ENCODE measurements at regions not wholly inside any gene's neighbourhood (a gene's known extent, or its start where the extent isn't known, plus 50 kb on each side); places are given as distances from the start of the nearest gene placed in this dataset.
A peak's percentile ranks its signal among the peaks of the same experiment; 100 is the strongest.

DNA sequence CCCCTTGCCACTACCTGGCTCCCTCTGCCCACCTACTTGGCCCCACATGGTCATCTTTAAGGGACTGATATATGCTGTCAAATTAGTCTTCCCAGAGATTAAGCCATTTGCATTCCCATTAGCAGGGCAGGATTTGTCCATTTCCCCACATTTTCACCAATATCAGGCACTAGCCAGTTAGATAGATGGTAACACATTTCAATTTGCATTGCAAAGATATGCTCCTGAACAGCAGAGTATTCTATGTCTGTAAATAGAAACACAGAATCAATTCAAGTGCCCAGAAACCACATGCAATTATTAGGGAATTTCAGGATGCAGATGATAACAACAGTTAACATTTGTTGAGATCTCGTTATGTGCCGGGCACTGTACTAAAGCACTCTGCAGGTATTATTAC, 92.6 kb upstream of the IL12B start:
- no peak for DNase-seq

DNA sequence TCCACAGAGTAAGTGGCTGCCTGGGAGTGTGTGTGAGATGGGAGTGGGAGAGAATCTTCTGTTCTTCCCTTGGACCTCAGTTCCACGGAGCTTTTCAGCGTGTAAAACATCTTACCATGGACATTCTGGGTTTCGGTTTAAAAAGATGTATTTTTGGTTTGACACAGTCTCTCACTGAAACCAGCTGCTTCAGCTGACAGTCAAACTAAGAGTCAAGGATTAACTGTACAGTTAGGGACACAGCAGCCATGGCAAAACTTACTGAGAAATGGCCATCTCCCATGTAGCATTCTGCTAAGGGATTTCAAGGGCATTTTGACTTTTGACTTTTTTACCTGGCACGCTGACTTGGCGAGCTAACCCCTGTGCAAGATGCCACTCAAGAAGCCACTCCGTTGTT, 93.8 kb upstream of the IL12B start:
- no peak for DNase-seq

DNA sequence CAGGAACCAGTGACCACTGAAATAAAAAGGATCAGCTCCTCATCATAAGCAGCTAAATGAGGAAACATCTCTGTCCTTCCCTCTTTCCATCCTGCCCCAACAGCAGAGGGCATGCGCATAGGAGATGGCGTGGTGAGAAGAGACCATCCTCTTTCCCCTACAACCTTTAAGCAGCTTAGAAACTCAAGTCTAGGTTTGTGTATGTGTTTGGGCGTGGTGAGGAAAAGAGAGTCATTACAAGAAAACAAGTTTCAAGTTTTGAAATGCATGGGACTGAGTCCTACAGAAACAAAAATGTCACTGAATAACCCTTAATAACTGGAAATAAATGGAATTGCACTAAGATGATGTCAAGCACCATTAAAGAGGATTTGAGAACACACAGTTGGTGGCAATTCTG, 96.4 kb upstream of the IL12B start:
- no peak for DNase-seq

DNA sequence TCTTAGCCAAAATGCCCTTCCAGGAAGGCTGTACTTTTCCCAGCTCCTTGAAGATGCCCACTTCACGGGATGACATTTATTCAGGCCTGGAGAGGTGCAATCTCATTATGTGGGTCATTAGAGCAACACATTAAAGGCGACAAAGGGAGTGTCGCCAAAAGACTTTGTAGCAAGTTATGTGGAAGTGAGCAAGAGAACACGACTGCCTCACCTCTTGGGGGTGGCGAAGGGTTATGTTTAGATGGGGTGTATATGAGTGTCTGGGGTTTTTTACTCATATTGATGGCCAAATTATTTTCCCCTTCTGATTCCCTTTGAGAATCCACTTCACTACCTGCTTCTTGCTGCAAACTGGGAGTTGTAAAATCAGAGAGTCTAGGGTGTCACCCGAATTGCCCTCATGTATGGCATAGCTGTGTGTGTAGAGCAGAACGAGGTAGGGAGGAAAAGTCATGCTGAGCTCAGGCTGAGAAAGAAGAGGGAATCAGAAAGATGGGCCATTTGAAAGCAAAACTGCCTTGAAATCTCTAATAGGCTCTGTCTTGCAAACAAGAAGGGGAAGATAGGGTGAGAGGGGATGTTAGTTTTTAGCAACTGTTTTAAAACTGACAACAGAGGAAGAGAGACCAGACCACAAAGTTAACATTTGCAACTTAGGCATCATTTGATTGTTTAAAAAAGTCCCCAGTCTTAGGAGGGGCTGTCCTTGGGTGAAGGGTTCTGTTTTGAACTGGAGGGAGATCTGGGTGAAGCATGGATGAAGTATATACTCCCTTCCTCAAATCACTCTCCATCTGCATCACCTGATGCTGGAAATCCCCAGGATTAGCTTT, 97.1 kb upstream of the IL12B start:
- no peak for DNase-seq

DNA sequence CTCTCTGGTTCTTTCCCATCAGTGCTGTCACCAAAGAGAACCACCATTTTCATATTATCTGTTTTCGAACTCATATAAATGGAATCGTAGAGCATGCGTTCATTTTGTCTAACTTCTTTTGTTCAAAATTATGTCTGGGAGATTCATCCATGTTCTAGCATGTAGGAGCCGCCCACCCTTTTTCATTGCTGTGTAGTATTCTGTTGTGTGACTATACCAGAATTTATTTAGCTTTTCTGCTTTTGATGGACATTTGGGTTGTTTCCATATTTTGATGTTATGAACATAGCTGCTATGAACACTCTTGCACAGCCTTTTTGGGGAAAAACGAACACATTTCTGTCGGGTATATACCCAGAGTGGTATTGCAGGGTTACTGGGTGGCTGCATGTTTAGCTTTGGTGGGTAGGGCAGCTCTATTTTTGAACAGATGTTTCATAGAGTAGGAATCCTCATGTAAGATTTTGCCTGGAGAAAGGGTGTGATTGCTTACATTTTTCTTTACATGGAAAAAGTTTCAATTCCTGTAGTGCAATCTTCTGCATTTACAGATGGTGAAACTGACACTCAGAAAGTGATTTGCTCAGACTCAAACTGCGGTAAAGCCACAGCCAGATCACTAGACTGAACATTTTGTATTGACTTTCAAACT, 100.2 kb upstream of the IL12B start:
- no peak for DNase-seq

DNA sequence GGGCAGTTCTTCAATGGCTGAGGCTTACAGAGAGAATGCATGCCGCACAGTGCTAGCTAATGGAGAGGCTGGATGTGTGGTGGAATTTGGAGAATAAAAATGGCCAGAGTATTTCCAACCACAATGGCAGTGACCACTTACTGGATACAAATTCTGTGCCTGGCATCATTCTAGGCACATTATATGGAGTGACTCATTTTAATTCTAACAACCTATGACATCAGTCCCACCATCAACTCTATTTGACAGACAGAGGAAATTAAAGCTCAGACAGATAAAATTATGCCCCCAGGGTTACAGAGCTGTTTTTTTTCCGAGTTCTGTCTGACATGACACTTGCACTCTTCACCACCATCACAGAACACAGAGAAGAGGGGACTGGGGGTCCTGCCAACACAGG, 105.6 kb upstream of the IL12B start:
- no peak for DNase-seq

DNA sequence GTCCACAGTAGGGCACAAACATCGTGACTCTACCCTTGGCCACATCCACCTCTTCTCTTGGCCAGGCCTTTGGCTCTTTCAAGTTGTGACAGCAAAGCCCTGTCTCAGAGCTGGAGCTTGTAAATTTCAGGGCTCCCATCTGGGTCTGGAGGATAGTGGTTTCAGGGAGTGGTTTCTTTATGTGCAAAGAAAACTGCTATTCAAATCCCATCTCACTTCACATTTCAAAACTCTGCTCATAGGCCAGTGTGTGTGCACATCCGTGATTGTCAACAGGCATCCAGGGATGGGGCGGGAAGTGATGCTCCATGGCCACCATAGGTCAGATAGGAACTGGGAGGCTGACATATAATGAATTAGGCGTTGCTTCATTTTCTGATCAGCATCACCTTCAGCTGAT, 107.8 kb upstream of the IL12B start:
- no peak for DNase-seq

DNA sequence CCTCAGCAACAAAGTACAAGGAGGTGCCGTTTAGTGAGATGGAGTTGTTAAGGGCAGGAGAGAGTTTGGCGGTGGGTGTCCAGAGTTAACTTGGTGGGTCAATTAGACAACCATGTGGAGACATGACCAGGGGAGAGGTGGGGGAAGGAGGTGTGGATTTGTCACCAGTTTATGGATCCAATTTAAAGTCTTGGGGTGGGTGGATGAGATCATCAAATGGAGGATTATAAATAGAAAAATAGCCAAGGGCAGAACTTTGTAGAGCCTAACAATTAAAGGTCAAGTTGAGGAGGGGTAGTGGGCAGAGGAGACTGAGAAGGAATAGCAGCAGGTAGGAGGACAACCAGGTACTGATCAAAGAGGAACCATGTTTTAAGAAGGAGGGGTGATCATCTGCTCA, 108.7 kb upstream of the IL12B start:
- no peak for DNase-seq

DNA sequence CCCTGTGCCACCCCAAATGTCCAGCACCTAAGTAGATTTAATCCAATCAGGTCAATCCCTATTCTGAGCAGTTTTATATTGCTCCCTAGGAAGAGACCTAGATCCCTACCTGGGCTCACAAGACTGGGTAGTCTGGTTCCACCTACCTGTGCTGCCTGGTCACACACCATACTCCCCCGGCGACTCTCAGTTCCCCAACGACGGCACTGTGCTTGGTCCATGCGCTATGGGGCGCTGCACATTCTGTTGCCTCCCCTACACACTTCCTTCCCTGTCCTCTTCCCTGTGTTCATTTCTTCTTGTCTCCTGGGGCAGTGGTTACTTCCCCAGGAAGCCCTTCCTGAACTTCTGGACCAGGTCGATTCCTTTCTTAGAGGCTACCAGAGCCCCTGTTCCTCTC, 109.9 kb upstream of the IL12B start:
- no peak for DNase-seq

DNA sequence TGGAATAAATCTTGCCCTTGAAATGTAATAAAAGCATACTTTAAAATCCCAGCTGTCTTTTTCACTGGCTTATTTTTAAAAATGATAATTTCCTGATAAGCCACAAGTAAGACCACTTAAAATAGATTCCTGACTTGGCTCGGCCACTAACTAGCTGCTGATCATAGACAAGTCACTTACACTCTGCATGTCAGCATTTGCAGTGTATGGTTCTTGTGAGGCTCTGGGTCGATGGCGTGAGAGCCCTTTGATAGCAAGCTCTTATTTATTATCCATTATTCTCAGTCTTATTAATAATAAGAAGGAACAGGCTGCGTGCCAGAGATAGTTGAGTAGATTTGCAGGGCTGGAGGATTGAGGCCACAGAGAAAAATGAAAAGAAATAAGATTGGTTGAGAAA, 110.7 kb upstream of the IL12B start:
- DNase-seq, result no peak

DNA sequence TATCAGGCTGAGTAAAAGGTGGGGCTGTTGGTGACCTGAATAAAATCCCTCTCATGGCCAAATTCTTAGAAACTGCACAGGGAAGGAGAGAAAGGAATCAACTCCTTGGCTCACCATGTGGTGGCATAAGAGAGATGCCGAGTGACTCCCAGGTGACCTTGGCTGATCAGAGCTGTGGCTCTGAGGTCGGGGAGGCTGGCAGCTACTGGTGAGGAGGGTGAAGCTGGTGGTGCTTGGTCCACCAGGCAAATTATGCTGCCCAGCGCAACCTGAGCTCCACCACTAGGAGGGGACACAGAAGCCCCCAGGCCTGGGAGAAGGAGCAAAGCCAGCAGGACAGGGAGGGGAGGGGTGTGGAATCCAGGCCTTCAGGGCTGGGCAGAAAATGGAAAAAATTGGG, 111.2 kb upstream of the IL12B start:
- DNase-seq, result no peak

DNA sequence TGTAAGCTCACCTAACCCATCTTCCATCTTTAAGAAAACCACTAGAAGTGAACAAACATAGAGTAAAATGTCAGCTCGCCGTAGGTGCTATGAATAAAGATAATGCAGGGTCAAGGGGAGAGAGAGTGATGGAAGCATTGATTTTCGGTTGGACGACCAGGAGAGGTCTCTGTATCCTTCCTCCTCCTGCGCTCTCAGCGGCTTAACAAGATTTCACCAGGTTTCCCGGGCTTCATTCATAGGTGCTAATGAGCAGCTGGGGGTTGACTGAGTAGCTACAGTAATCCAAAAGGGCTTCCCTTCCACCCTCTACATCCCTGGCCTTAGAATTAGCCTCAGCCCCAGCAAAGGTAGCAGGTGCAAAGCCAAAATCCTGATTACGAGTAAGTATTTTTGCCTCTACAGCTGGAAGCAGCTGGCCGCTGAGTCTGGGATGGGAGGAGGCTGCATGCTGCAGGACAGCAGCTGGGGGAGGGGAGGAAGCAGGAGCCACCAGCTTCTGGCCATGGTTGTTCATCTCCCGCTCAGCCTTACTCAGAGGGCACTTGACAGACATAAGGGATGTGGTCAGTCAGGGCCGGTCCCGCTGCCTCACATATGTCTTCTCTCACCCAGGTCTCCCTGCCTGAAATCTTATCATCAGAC, 112.0 kb upstream of the IL12B start:
- no peak for DNase-seq

DNA sequence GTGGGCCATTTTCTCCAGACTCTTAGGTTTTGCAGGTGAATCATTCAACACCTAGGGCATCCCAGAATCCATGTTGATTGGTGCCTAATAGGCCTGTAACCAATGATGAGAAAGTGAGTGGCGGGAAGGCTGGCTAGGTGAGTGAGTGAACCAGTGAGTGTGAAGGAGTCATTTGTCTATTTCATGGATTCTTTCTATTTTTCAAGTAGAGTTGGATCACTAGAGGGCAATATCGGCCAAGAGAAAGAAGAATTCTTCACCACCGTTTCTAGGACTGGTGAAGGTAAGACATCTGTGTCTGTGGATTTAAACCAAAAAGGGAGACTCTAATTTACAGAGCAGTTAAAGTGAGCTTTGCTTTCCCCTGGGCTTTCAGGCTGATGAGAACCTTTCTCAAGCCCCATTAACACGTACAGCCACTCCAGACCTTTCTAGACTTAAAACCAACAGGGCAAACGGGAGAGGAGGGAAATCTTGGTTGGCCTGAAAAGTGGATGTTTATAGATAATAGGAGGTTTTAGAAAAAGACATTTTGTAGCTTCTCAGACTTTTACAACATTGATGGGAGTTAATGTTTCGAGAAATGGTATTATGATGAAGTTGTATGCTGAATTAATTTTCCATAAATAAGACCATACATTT, 114.3 kb upstream of the IL12B start:
- peak in 1 of 2 donors; percentile 55 for DNase-seq

DNA sequence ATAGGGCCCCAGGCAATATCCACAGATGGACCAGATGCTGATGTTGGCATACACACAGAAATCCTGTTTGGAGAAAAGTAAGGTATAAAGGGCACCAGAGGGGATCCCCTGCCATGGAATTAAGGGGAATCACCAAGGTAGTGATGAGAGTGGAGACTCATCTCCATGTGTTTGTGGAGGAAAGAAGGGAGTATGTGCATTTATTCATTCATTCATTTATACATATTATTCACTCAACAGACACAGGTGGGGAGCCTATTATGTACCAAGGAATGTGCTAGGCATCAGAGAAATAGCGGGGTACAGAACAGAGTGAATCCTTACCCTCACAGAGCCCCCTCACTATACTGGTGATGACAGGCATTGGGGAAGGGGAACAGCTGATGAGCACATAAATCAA, 116.8 kb upstream of the IL12B start:
- DNase-seq, result no peak

DNA sequence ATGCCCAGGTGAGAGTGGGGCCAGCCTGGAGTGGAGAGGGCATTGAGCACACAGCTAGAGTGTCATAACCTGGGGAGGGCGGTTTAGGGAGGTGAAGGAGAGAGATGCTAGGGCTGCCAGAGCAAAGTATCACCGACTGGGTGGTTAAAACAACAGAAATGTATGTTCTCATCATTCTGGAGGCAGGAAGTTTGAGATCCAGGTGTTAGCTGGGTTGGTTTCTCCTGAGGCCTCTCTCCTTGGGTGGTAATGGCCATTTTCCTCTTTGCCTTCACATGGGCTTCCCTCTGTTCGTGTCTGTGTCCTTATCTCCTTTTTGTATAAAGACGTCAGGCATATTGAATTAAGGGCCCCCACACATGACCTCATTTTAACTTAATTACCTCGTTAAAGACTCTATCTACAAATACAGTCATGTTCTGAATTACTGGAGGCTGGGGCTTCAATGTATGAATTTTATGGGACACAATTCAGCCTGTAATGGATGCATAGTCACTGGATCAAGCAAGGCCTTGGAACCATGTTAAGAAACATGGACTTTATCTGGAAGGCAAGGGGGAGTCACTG, 118.6 kb upstream of the IL12B start:
- no peak for DNase-seq

DNA sequence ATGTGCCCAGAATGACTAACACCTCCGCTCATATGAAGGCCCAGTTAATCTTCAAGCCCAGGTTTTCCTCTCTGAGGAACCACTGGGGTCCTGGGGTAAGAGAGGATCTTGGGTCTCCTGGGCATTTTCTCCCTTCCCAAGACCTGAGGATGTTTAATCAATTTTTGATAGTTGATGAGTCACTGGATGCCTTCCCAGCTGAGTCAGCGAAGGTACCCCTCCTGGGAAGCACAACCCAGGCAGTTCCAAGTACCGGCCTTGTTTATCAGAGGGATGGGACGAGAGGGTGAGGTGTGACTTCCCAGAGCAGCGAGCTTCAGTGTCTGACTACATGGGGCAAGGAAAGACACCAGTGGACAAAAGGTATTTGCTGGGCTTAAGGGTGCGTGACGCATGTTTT, 119.6 kb upstream of the IL12B start:
- no peak for DNase-seq

DNA sequence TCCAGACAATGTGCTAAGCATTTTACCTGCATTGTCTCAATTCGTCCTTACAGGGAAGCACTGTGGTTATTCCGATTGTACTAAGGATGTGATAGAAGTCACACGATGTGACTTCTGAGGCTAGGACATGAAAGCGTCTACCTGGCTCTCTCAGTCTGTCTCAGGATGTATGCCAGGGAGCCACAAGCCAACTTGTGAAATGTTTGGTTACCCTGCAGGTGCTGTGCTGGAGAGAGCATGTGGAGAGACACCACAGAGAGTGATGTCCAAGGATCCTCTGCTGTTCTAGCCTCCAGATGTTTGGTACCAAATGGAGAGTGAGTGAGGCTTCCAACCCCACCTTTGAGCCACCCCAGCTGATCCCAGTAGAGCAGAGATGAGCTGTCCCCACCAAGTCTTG, 120.1 kb upstream of the IL12B start:
- no peak for DNase-seq

DNA sequence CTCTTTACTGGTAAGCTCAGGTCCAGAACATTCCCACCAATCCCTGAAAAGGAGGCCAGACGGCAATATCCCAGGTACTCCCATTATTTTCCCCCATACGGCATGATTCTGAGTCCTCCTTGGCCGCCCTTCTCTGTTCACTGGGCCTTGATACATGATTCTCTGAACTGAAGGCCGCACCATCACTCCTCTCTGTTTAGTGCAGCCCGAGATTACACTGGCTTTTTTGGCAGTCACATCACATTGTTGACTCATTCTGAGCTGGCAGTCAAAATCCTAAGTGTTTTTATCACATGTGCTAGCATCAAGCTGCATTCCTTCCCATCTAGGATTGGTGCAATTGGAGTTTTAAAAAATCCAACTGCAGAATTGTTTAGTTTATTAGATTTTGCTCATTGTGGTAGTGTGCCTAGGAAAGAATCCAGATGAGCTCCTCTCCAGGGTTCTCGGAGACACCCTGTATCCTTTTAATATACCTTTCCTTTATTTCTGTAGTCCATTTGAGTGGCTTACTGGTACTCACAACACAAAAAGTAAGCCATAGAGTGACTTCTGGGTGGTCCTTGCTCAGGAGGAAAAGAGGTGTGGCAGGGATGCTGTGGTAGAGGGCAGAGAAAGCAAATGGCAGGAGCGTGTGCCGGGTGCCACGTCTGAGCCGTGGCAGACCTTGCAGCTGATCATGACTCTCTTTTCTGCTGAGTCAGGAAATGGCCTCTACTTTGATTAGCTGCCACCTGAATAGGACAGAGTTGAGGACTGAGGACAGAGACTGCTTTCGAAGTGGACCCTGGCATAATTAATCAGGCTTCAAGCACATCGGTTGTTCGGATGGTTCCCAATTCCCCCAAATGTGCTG, 121.1 kb upstream of the IL12B start:
- DNase-seq, result peak in 1 of 2 donors; percentile 33

DNA sequence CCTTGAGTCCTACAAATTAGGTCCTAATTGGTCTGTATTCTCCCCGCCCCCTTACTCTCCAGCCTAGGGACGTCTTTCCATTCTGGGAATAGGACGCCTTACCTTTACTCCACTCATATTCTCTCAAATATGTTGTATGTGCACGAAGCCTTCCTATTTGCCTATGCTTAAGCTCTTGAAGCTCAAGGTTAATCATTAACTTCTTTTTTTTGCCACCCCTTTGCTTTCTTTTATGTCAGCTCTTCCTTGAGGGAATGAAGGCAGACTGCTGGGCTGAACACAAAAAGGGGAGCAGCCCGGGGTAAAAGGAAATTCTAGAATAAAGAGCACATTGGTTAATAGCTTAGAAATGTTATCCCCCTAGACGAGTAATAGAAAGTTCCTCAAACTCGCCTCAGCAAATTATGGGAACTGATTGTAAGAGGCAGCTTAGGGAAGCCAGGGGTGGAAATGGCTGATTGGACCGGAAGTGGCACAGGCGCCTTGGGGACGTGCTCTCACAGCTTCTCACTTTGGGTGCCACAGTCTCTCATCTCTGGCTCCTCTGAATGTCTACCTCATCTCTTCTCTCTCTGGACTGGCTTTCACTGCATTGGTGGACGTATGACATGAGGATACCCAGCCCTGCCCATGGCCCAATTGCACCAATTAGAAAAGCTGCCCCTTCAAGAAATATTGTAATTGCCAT, 122.3 kb upstream of the IL12B start:
- DNase-seq, result no peak

DNA sequence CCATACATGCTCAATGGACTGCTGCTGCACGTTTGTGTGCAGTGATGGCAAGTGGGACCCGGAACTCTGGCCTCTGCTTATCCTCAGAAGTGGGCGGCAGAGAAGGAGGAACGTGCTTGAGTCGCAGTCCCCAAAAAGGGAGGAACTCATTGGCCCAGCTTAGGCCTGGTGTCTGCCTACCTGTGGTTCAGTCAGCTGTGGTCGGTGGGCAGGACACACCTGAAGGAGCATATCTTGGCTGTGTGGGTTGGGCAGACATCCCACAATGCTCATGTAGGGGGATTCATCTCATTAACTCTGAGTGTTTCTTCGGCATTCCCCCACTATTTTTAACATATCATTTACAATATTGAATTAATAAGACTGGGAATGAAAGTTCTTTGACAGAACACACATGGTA, 122.9 kb upstream of the IL12B start:
- DNase-seq, result no peak

DNA sequence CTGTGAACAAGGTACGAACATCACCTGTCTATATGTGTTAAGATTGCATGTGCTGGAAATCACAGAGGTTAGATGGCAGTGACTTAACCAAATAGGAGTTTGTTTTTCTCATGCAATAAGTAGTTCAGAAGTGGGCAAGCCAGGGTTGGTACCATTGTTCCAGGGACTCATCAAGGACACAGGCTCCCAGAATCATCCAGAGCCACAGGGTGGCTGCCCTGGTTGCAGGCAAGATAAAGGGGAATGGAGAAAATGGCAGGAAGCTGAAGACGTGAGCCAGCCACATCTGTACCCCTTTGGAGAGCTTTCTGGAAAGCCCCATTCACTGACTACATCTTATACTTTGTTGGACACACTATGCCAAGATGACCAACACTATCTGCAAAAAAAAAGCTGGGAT, 126.0 kb upstream of the IL12B start:
- DNase-seq, result no peak
